Chondrocyte (in vitro differentiated cells): ENCODE measurements at regions not wholly inside any gene's neighbourhood (a gene's known extent, or its start where the extent isn't known, plus 50 kb on each side); places are given as distances from the start of the nearest gene placed in this dataset.

Experiments used
- DNase-seq: peaks from one replicate; pipeline ENCODE4 v3.0.0; 2021; ENCODE audit warnings: mixed read lengths, low spot score
- H3K27ac Mint-ChIP-seq: one replicate; pipeline ENCODE4 v1.8.0; 2021; ENCODE audit warnings: mild to moderate bottlenecking, moderate library complexity, mixed read lengths; ENCODE audit not compliant: unreplicated experiment
- H3K27me3 Mint-ChIP-seq: 2 replicates; pipeline ENCODE4 v1.8.0; 2021; ENCODE audit warnings: low read depth, mixed read lengths
- H3K36me3 Mint-ChIP-seq: 2 replicates; pipeline ENCODE4 v1.8.0; 2021; ENCODE audit warnings: low read depth, mixed read lengths
- H3K4me1 Mint-ChIP-seq: 2 replicates; pipeline ENCODE4 v1.8.0; 2021; ENCODE audit warnings: low read depth, mild to moderate bottlenecking, mixed read lengths
- H3K4me3 Mint-ChIP-seq: one replicate; pipeline ENCODE4 v1.8.0; 2021; ENCODE audit warnings: mild to moderate bottlenecking, moderate library complexity, mixed read lengths; ENCODE audit not compliant: unreplicated experiment
- H3K9me3 Mint-ChIP-seq: 2 replicates; pipeline ENCODE4 v1.8.0; 2021; ENCODE audit warnings: low read depth, mixed read lengths
- TF ChIP-seq, protein P1 (sequence below): fragments of 200-600 bp; sonication (generic); IDR thresholded peaks from 2 replicates; pipeline ENCODE4 v1.5.0; 2021; ENCODE audit warnings: antibody characterized with exemption, mild to moderate bottlenecking, moderate library complexity

DNA sequence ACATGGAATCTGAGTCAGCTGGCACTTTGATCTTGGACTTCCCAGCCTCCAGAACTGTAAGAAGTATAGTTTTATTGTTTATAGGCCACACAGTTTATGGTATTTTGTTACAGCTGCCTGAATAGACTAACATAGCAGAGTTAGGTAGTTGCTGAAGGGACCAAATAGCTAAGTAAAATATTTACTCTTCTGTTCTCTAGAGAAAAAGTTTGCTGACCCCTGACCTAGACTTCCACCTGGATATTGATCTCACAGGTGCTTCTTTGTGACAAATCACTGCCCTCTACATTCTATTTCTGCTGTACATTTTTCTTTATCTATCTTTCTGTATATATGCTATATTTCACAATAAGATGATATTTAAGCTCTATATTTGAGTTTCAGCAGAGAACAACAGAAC is 212.5 kb downstream of the CSNK2A3 start:
- Mint-ChIP-seq H3K27ac (no peak overlapping the region), H3K27me3 (no peaks in the 10 kb centered on the region), H3K4me1 (peaks cover 49% of the 10 kb centered on the region), H3K4me3 (no peak overlapping the region), H3K9me3 (no peaks in the 10 kb centered on the region), H3K36me3 (no peaks in the 10 kb centered on the region)
- no peak for DNase-seq
- TF ChIP-seq, protein P1, sequence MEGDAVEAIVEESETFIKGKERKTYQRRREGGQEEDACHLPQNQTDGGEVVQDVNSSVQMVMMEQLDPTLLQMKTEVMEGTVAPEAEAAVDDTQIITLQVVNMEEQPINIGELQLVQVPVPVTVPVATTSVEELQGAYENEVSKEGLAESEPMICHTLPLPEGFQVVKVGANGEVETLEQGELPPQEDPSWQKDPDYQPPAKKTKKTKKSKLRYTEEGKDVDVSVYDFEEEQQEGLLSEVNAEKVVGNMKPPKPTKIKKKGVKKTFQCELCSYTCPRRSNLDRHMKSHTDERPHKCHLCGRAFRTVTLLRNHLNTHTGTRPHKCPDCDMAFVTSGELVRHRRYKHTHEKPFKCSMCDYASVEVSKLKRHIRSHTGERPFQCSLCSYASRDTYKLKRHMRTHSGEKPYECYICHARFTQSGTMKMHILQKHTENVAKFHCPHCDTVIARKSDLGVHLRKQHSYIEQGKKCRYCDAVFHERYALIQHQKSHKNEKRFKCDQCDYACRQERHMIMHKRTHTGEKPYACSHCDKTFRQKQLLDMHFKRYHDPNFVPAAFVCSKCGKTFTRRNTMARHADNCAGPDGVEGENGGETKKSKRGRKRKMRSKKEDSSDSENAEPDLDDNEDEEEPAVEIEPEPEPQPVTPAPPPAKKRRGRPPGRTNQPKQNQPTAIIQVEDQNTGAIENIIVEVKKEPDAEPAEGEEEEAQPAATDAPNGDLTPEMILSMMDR, result no peak

GRCh38 chr11:11137339-11137738 is 215.7 kb downstream of the CSNK2A3 start:
- H3K27me3 Mint-ChIP-seq, result no peaks in the 10 kb centered on the region
- TF ChIP-seq, protein P1, result no peak
- H3K27ac Mint-ChIP-seq, result no peak overlapping the region
- H3K36me3 Mint-ChIP-seq, result no peaks in the 10 kb centered on the region
- H3K9me3 Mint-ChIP-seq, result no peaks in the 10 kb centered on the region
- no peak for DNase-seq
- H3K4me3 Mint-ChIP-seq, result no peak overlapping the region
- peaks cover 30% of the 10 kb centered on the region for H3K4me1 Mint-ChIP-seq

GRCh38 chr11:11135820-11136476 is 217.1 kb downstream of the CSNK2A3 start:
- no peaks in the 10 kb centered on the region for H3K36me3 Mint-ChIP-seq
- no peak for DNase-seq
- H3K9me3 Mint-ChIP-seq, result no peaks in the 10 kb centered on the region
- H3K4me3 Mint-ChIP-seq, result no peak overlapping the region
- H3K4me1 Mint-ChIP-seq, result peaks cover 16% of the 10 kb centered on the region
- TF ChIP-seq, protein P1, result no peak
- H3K27me3 Mint-ChIP-seq, result no peaks in the 10 kb centered on the region
- no peak overlapping the region for H3K27ac Mint-ChIP-seq

DNA sequence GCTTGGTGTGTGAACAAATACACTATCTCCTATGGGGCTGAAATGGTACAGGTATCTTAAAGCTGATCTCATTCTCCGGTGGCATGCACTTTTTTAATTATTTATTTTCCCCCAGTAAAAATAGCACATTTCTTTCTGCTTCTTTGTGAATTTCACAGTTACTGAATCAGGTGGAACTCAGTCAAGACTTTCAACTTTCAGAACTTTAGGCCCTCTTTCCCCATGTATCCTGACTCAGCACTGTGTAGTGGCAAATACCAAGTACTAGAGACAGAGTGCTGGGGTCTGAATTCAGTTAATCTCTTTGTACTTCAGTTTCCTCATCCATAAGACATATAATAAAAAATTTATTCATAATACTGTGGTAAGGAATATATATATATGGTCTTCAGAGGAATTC is 223.9 kb downstream of the CSNK2A3 start:
- DNase-seq, result no peak
- H3K27ac Mint-ChIP-seq, result no peak overlapping the region
- peaks cover 4% of the 10 kb centered on the region for H3K36me3 Mint-ChIP-seq
- H3K27me3 Mint-ChIP-seq, result peaks cover 2% of the 10 kb centered on the region
- peaks cover 19% of the 10 kb centered on the region for H3K9me3 Mint-ChIP-seq
- TF ChIP-seq, protein P1, result no peak
- H3K4me1 Mint-ChIP-seq, result no peaks in the 10 kb centered on the region
- no peak overlapping the region for H3K4me3 Mint-ChIP-seq

GRCh38 chr11:11125618-11126017 is 227.4 kb downstream of the CSNK2A3 start:
- H3K9me3 Mint-ChIP-seq, result peaks cover 19% of the 10 kb centered on the region

More at GRCh38 chr11:11125618-11126017, 227.4 kb downstream of the CSNK2A3 start:
- TF ChIP-seq, protein P1, result no peak
- Mint-ChIP-seq H3K27ac (no peak overlapping the region), H3K4me3 (no peak overlapping the region), H3K27me3 (peaks cover 2% of the 10 kb centered on the region), H3K36me3 (peaks cover 4% of the 10 kb centered on the region), H3K4me1 (peaks cover 9% of the 10 kb centered on the region)
- no peak for DNase-seq
